GM06990 (cell line): ENCODE measurements at regions not wholly inside any gene's neighbourhood (a gene's known extent, or its start where the extent isn't known, plus 50 kb on each side); places are given as distances from the start of the nearest gene placed in this dataset.

ENCODE experiments used
- DNase-seq: peaks from one replicate; pipeline ENCODE4 v3.0.0-alpha.2; 2011; ENCODE audit not compliant: insufficient read length; ENCODE audit errors: extremely low read depth
- H3K27me3 ChIP-seq: replicated peaks from 2 replicates; pipeline ENCODE4 v1.6.0; 2011; ENCODE audit warnings: low read length; ENCODE audit not compliant: control insufficient read depth, insufficient read depth
- H3K36me3 ChIP-seq: 2 replicates; pipeline ENCODE4 v1.5.1; 2011; ENCODE audit warnings: low read length; ENCODE audit not compliant: control insufficient read depth, insufficient read depth
- H3K4me3 ChIP-seq: replicated peaks from 2 replicates; pipeline ENCODE4 v1.5.1; 2011; ENCODE audit warnings: low read depth, mild to moderate bottlenecking, control low read depth, low read length
- TF ChIP-seq, protein P1 (sequence below): IDR thresholded peaks from 2 replicates; pipeline ENCODE4 v1.5.1; 2011; ENCODE audit warnings: low read length, control low read depth, mild to moderate bottlenecking, inconsistent platforms; ENCODE audit not compliant: insufficient read depth, poor library complexity, severe bottlenecking

- no peaks in the 10 kb centered on the region for H3K27me3 ChIP-seq
Measured at GRCh38 chr9:79984429-79985067, 412.8 kb downstream of the TLE4 start.

GRCh38 chr9:79980432-79980831 lies 408.7 kb downstream of the TLE4 start:
- TF ChIP-seq, protein P1, sequence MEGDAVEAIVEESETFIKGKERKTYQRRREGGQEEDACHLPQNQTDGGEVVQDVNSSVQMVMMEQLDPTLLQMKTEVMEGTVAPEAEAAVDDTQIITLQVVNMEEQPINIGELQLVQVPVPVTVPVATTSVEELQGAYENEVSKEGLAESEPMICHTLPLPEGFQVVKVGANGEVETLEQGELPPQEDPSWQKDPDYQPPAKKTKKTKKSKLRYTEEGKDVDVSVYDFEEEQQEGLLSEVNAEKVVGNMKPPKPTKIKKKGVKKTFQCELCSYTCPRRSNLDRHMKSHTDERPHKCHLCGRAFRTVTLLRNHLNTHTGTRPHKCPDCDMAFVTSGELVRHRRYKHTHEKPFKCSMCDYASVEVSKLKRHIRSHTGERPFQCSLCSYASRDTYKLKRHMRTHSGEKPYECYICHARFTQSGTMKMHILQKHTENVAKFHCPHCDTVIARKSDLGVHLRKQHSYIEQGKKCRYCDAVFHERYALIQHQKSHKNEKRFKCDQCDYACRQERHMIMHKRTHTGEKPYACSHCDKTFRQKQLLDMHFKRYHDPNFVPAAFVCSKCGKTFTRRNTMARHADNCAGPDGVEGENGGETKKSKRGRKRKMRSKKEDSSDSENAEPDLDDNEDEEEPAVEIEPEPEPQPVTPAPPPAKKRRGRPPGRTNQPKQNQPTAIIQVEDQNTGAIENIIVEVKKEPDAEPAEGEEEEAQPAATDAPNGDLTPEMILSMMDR: no peak
- H3K27me3 ChIP-seq: no peaks in the 10 kb centered on the region
- no peaks in the 10 kb centered on the region for H3K36me3 ChIP-seq
- no peak for DNase-seq
- no peak overlapping the region for H3K4me3 ChIP-seq

More at GRCh38 chr9:79984429-79985067, 412.8 kb downstream of the TLE4 start:
- H3K36me3 ChIP-seq: no peaks in the 10 kb centered on the region
- TF ChIP-seq, protein P1: no peak
- DNase-seq: no peak
- no peak overlapping the region for H3K4me3 ChIP-seq

- no peak overlapping the region for H3K4me3 ChIP-seq
- H3K27me3 ChIP-seq: no peaks in the 10 kb centered on the region
- DNase-seq: no peak
- TF ChIP-seq, protein P1: no peak
- no peaks in the 10 kb centered on the region for H3K36me3 ChIP-seq
Measured at GRCh38 chr9:79977510-79978197, 405.9 kb downstream of the TLE4 start.

DNA sequence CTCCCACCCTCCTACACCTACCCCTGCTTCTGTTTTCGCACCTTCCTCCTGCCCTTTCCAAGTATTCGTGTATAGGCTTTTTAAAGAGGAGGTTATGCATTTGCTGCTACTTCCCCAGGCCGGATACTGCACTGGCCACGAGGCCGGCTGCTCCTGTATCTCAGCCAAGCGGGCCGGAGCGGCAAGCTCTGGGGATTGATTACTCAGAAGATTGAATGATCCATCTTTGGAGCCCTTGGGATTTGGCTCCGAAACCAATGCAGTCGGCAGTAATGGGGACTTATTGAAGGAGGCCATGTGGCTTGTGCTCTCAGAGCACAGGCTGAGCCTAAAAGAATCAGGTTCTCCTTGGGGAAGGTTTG lies 405.3 kb downstream of the TLE4 start:
- Histone ChIP-seq H3K36me3 (no peaks in the 10 kb centered on the region), H3K4me3 (no peak overlapping the region), H3K27me3 (no peaks in the 10 kb centered on the region)
- TF ChIP-seq, protein P1: no peak
- DNase-seq: no peak

GRCh38 chr9:79976257-79977073 lies 404.7 kb downstream of the TLE4 start:
- no peaks in the 10 kb centered on the region for H3K27me3 ChIP-seq
- H3K36me3 ChIP-seq: no peaks in the 10 kb centered on the region
- no peak overlapping the region for H3K4me3 ChIP-seq
- TF ChIP-seq, protein P1: no peak
- DNase-seq: no peak
